Brain microvascular endothelial cell (primary cell): ENCODE measurements at regions not wholly inside any gene's neighbourhood (a gene's known extent, or its start where the extent isn't known, plus 50 kb on each side); places are given as distances from the start of the nearest gene placed in this dataset.

Source experiments
- DNase-seq: peaks from one replicate; pipeline ENCODE4 v3.0.0-alpha.2; 2020
- H3K27ac ChIP-seq: fragments of 250-450 bp; sonication (Bioruptor Pico); 2 replicates; pipeline ENCODE4 v1.5.1; 2020; ENCODE audit warnings: mild to moderate bottlenecking, moderate library complexity
- H3K27me3 ChIP-seq: fragments of 250-450 bp; sonication (Bioruptor Pico); replicated peaks from 2 replicates; pipeline ENCODE4 v1.5.1; 2020; ENCODE audit warnings: mild to moderate bottlenecking
- H3K36me3 ChIP-seq: fragments of 250-450 bp; sonication (Bioruptor Pico); replicated peaks from 2 replicates; pipeline ENCODE4 v1.5.1; 2020; ENCODE audit warnings: mild to moderate bottlenecking
- H3K4me3 ChIP-seq: 2 replicates; pipeline ENCODE4 v1.5.1; 2011; ENCODE audit warnings: low read depth, mild to moderate bottlenecking, control low read depth, low read length, moderate library complexity
- CTCF ChIP-seq: IDR thresholded peaks from 2 replicates; pipeline ENCODE4 v1.5.1; 2011; ENCODE audit warnings: low read depth, mild to moderate bottlenecking, moderate library complexity, low read length, control low read depth, inconsistent platforms; ENCODE audit errors: missing control alignments
- in situ Hi-C: cut with HindIII; loops from 2 replicates; pipeline ENCODE4 v1.10.0; 2017; ENCODE audit warnings: low sequenced_read_pairs, low pct_ligation_motif_present

GRCh38 chr4:92235731-92236130 is 68.0 kb upstream of the GRID2 start:
- H3K36me3 ChIP-seq = no peaks in the 10 kb centered on the region
- H3K27ac ChIP-seq = no peak overlapping the region
- H3K27me3 ChIP-seq = no peaks in the 10 kb centered on the region
- no peak for TF ChIP-seq CTCF
- in situ Hi-C loops = no loop called here
- H3K4me3 ChIP-seq = no peak overlapping the region
- no peak for DNase-seq

- H3K4me3 ChIP-seq = no peak overlapping the region
Observed at GRCh38 chr4:92236877-92237276, 66.9 kb upstream of the GRID2 start.

GRCh38 chr4:92237559-92237958 is 66.2 kb upstream of the GRID2 start:
- Histone ChIP-seq H3K36me3 (no peaks in the 10 kb centered on the region), H3K27ac (no peak overlapping the region), H3K4me3 (no peak overlapping the region), H3K27me3 (no peaks in the 10 kb centered on the region)
- no peak for DNase-seq
- in situ Hi-C loops = no loop called here
- TF ChIP-seq CTCF = no peak

More at GRCh38 chr4:92236877-92237276, 66.9 kb upstream of the GRID2 start:
- H3K36me3 ChIP-seq = no peaks in the 10 kb centered on the region
- DNase-seq = no peak
- TF ChIP-seq CTCF = no peak
- H3K27ac ChIP-seq = no peak overlapping the region
- no peaks in the 10 kb centered on the region for H3K27me3 ChIP-seq
- in situ Hi-C loops = no loop called here

GRCh38 chr4:92241094-92241493 is 62.7 kb upstream of the GRID2 start:
- in situ Hi-C loops = no loop called here
- no peak overlapping the region for H3K27ac ChIP-seq
- H3K4me3 ChIP-seq = no peak overlapping the region
- DNase-seq = no peak
- H3K27me3 ChIP-seq = no peaks in the 10 kb centered on the region
- no peaks in the 10 kb centered on the region for H3K36me3 ChIP-seq
- TF ChIP-seq CTCF = no peak

- in situ Hi-C loops = no loop called here
- Histone ChIP-seq H3K4me3 (no peak overlapping the region), H3K36me3 (no peaks in the 10 kb centered on the region), H3K27ac (no peak overlapping the region), H3K27me3 (no peaks in the 10 kb centered on the region)
- no peak for TF ChIP-seq CTCF
- no peak for DNase-seq
Observed at GRCh38 chr4:92246384-92246783, 57.4 kb upstream of the GRID2 start.

GRCh38 chr4:92249541-92249940 is 54.2 kb upstream of the GRID2 start:
- H3K36me3 ChIP-seq = no peaks in the 10 kb centered on the region
- DNase-seq = no peak
- no peak overlapping the region for H3K27ac ChIP-seq
- no peaks in the 10 kb centered on the region for H3K27me3 ChIP-seq
- no peak for TF ChIP-seq CTCF
- in situ Hi-C loops = no loop called here
- H3K4me3 ChIP-seq = no peak overlapping the region
